Neutrophil (primary cell): ENCODE measurements at regions not wholly inside any gene's neighbourhood (a gene's known extent, or its start where the extent isn't known, plus 50 kb on each side); places are given as distances from the start of the nearest gene placed in this dataset.
"Not testable (repeated sequence)": the region's sequence is repeated elsewhere in the genome, so short reads cannot be mapped to it uniquely, and the experiment has no call there.

Source experiments
- H3K27ac ChIP-seq: fragments of 200-600 bp; sonication (generic); 2 replicates; pipeline ENCODE4 v1.5.1; 2016; ENCODE audit warnings: mild to moderate bottlenecking, moderate library complexity
- H3K27me3 ChIP-seq: fragments of 200-600 bp; sonication (generic); 2 replicates; pipeline ENCODE4 v1.6.0; 2016; ENCODE audit warnings: mild to moderate bottlenecking
- H3K36me3 ChIP-seq: fragments of 200-600 bp; sonication (generic); 2 replicates; pipeline ENCODE4 v1.5.1; 2017
- H3K4me1 ChIP-seq, 2 experiments: fragments of 200-600 bp in 1 of 2; sonication (generic) in 1 of 2; 1 replicate in 1 of 2; 2 replicates in 1 of 2; pipeline versions ENCODE4 v1.5.1 to v1.6.1; 2013 to 2016; ENCODE audit warnings: low read depth in 1 of 2, low read length in 1 of 2, mild to moderate bottlenecking in 1 of 2, moderate library complexity in 1 of 2; ENCODE audit not compliant: control insufficient read depth in 1 of 2, insufficient read depth in 1 of 2
- H3K4me3 ChIP-seq, 2 experiments: fragments of 200-600 bp in 1 of 2; sonication (generic) in 1 of 2; 1 replicate in 1 of 2; 2 replicates in 1 of 2; pipeline ENCODE4 v1.5.1; 2013 to 2016; ENCODE audit warnings: low read depth in 1 of 2, low read length in 1 of 2, mild to moderate bottlenecking in 1 of 2, moderate library complexity in 1 of 2
- H3K9me3 ChIP-seq: fragments of 200-600 bp; sonication (generic); 2 replicates; pipeline ENCODE4 v1.5.1; 2016
- TF ChIP-seq, protein P1 (sequence below): fragments of 200-600 bp; sonication (generic); IDR thresholded peaks from 2 replicates; pipeline ENCODE4 v1.5.1; 2016; ENCODE audit warnings: antibody characterized with exemption

DNA sequence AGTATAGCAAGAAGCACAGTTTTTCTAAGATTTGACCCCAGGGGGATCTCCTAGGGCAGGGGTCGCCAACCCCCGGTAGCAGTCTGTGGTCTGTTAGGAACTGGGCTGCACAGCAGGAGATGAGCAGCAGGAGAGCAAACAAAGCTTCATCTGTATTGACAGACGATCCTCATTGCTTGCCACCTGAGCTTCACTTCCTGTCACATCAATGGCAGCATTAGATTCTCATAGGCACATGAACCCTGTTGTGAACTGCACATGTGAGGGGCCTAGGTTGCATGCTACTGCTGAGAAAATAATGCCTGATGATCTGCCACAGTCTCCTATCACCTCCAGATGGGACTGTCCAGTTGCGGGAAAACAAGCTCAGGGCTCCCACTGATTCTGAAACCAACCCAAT lies 136.2 kb downstream of the RGPD3 start:
- H3K4me3 ChIP-seq: no peak overlapping the region
- H3K4me1 ChIP-seq: no peaks in the 10 kb centered on the region
- H3K27me3 ChIP-seq: no peaks in the 10 kb centered on the region
- no peaks in the 10 kb centered on the region for H3K9me3 ChIP-seq
- TF ChIP-seq, protein P1, sequence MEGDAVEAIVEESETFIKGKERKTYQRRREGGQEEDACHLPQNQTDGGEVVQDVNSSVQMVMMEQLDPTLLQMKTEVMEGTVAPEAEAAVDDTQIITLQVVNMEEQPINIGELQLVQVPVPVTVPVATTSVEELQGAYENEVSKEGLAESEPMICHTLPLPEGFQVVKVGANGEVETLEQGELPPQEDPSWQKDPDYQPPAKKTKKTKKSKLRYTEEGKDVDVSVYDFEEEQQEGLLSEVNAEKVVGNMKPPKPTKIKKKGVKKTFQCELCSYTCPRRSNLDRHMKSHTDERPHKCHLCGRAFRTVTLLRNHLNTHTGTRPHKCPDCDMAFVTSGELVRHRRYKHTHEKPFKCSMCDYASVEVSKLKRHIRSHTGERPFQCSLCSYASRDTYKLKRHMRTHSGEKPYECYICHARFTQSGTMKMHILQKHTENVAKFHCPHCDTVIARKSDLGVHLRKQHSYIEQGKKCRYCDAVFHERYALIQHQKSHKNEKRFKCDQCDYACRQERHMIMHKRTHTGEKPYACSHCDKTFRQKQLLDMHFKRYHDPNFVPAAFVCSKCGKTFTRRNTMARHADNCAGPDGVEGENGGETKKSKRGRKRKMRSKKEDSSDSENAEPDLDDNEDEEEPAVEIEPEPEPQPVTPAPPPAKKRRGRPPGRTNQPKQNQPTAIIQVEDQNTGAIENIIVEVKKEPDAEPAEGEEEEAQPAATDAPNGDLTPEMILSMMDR: no peak
- no peak overlapping the region for H3K27ac ChIP-seq
- H3K36me3 ChIP-seq: no peaks in the 10 kb centered on the region

DNA sequence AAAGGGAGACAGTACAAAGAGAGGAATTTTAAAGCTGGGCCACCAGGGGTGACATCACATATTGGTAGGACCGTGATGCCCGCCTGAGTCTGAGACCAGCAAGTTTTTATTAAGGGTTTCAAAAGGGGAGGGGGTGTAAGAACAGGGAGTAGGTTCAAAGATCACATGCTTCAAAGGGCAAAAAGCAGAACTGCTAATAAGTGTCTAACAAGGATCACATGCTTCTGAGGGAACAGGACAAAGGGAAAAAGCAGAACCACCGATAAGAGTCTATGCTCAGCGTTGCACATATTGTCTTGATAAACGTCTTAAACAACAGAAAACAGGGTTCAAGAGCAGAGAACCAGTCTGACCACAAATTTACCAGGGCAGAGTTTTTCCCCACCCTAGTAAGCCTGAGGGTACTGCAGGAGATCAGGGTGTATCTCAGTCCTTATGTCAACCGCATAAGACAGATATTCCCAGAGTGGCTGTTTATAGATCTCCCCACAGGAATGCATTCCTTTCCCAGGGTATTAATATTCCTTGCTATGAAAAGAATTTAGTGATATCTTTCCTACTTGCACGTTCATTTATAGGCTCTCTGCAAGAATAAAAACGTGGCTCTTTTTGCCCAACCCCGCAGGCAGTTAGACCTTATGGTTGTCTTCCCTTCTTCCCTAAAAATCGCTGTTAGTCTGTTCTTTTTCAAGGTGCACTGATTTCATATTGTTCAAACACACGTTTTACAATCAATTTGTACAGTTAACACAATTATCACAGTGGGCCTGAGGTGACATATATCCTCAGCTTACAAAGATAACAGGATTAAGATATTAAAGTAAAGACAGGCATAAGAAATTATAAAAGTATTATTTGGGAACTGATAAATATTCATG lies 136.5 kb upstream of the UXS1 start:
- not testable (repeated sequence) for H3K4me1 ChIP-seq, H3K36me3 ChIP-seq, H3K9me3 ChIP-seq, H3K27me3 ChIP-seq, H3K4me3 ChIP-seq, H3K27ac ChIP-seq

DNA sequence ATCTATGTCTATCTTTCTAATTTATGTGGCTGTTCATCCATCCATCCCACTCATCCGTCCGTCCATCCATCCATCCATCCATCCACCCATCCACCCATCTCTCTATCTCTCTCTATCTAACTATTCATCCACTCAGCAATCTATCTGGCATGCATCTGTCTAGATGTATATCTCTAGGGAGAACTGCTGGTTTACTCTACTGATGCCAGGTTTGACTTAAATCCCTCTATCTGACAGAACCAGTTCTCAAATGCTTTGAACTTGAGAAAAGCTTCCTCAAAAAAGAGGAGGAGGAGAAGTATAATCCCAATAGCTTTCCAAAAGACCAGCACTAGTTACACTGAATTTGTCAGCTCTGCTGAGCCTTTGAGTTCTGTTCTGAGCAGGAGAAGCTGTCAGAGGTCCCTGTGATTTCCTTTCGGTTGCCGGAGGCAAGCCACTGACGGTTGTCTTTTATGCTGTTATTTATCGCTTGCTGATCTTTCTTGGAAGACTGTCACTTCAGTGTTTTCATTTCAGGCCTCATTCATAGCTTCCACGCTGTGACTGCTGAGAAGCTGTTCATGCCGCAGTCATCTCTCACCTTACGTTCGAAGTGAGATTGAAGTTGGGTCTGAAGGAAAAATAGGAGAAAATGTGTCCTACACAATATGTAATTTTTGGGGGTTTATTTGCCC lies 129.4 kb upstream of the UXS1 start:
- H3K27ac ChIP-seq: no peak overlapping the region
- no peaks in the 10 kb centered on the region for H3K27me3 ChIP-seq
- peaks cover 8 to 14% of the 10 kb centered on the region in 2 experiments for H3K4me1 ChIP-seq
- no peak overlapping the region for H3K4me3 ChIP-seq
- H3K36me3 ChIP-seq: no peaks in the 10 kb centered on the region
- no peaks in the 10 kb centered on the region for H3K9me3 ChIP-seq
- TF ChIP-seq, protein P1: no peak

DNA sequence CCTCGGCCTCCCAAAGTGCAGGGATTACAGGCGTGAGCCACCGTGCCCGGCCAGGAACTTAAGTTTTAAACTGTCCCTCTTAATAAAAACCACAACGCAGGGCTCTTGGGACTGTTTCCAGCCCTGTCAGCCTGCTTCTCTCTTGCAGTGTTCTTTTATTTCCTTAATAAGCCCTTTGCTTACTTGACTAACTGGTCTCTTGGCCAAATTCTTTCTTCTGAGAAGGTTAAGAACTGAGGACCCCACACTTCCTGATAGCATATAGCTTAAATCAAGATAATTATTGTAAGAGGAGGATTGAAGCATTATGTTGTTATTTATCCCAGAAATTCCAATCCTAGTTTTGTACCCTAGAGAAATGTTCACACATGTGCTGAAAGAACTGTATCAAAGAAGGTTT lies 128.2 kb upstream of the UXS1 start:
- H3K4me1 ChIP-seq: peaks cover 8 to 14% of the 10 kb centered on the region in 2 experiments
- no peaks in the 10 kb centered on the region for H3K9me3 ChIP-seq
- no peaks in the 10 kb centered on the region for H3K36me3 ChIP-seq
- H3K4me3 ChIP-seq: no peak overlapping the region
- H3K27me3 ChIP-seq: no peaks in the 10 kb centered on the region
- H3K27ac ChIP-seq: no peak overlapping the region
- TF ChIP-seq, protein P1: no peak

DNA sequence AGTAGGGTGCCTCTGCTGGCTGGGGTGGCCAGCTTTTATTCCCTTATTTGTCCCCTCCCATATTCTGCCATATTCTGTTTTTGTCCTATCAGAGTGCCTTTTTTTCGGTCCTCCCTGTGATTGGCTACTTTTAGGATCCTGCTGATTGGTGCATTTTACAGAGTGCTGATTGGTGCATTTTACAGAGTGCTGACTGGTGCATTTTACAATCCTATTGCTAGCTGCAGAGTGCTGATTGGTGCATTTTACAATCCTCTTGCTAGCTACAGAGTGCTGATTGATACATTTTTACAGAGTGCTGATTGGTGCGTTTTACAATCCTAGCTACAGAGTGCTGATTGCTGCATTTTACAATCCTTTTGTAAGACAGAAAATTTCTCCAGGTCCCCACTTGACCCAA lies 126.3 kb upstream of the UXS1 start:
- H3K4me1 ChIP-seq: peaks cover 8 to 14% of the 10 kb centered on the region in 2 experiments
- not testable (repeated sequence) for H3K27me3 ChIP-seq, H3K36me3 ChIP-seq, H3K27ac ChIP-seq, H3K4me3 ChIP-seq, H3K9me3 ChIP-seq

DNA sequence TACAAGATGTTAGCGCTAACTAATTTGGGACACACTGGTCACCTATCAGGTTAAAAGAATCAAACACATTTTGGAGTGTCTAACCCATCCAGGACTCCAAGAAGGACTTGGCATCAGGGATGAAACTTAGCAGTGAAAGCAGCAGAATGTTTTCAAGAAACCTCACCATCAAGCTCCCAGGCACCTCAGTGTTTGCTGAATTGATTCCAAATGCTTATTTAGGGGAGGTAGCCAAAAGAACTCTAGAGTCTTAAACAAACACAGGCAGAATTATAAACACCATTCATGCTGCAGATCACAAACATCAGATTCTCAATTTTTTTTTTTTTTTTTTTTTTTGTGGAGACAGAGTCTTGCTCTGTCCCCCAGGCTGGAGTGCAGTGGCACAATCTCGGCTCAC lies 122.8 kb upstream of the UXS1 start:
- Histone ChIP-seq H3K9me3 (no peaks in the 10 kb centered on the region), H3K27me3 (no peaks in the 10 kb centered on the region), H3K27ac (no peak overlapping the region), H3K4me1 (no peaks in the 10 kb centered on the region), H3K4me3 (no peak overlapping the region), H3K36me3 (no peaks in the 10 kb centered on the region)
- TF ChIP-seq, protein P1: no peak
